ENCODE measurements at regions not wholly inside any gene's neighbourhood (a gene's known extent, or its start where the extent isn't known, plus 50 kb on each side); places are given as distances from the start of the nearest gene placed in this dataset.

DNA sequence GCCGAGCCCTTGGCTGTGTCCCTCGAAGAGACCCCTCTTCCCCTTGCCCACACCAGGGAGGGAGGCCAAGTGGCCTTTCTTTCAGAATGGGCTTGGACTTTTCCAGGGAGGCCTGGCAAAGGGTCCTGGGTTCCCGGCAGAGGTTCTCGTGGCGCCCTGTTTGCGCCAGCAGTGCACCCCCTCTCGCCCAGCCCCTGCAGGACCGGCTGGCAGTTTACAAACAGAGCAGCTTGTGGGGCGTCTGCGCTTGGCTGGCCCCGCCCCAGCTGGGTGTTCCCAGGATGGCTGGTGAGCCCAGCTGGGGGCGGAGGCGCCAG lies 137.8 kb upstream of the CIBAR2 start:
- Histone ChIP-seq H2AFZ (ENCODE audit: low read depth) (no peak overlapping the region), H4K20me1 (ENCODE audit: insufficient read depth) (peaks cover 13% of the 10 kb centered on the region), H3F3A (replicated peaks; ENCODE audit: insufficient read depth) (peaks cover 13% of the 10 kb centered on the region), H3K36me3 (replicated peaks in 1 of 2; ENCODE audit: control insufficient read depth in 1 of 2, insufficient read depth in 2 of 2, low read length in 1 of 2) (no peaks in the 10 kb centered on the region), H3K79me2 (ENCODE audit: insufficient read depth) (no peaks in the 10 kb centered on the region; the same call in 1 of the 2 replicates), H3K4me2 (no peak overlapping the region), H3K9ac (no peak overlapping the region), H3K27me3 (ENCODE audit: insufficient read depth) (no peaks in the 10 kb centered on the region), H3K27ac (ENCODE audit: low read depth in 2 of 2, low read length in 1 of 2) (peak overlapping the region in 1 of 2 experiments; percentile 68; a peak in 2 of 4 replicates), H3K4me1 (ENCODE audit: control insufficient read depth in 1 of 2, insufficient read depth in 2 of 2, low read depth in 1 of 2, low read length in 1 of 2) (peaks cover 0 to 75% of the 10 kb centered on the region in 2 experiments; a peak in 1 of 4 replicates), H3K9me2 (no peaks in the 10 kb centered on the region), H3K4me3 (ENCODE audit: low read depth in 2 of 2, low read length in 1 of 2) (no peak overlapping the region), H3K9me3 (no peaks in the 10 kb centered on the region)
- POLR2A ChIA-PET, result no interaction called here
- CTCF ChIA-PET, result interaction anchor here (1.0 to 11.7 kb wide), 9 partner anchors 11 to 468 kb away, joined by 3 to 180 read pairs (median 13); no protein-coding TSS in a partner anchor
- TF ChIP-seq FOXM1 (IDR thresholded peaks at IDR 0.05; ENCODE audit: low read depth) (no peak), RAD21 (IDR thresholded peaks at IDR 0.05; ENCODE audit: low read length) (no peak), RCOR1 (IDR thresholded peaks at IDR 0.05; ENCODE audit: low read length) (no peak), SMC3 (IDR thresholded peaks at IDR 0.05; ENCODE audit: low read depth, low read length) (no peak), RXRA (IDR thresholded peaks at IDR 0.05; ENCODE audit: borderline replicate concordance, low read depth) (no peak), POLR2AphosphoS5 (IDR thresholded peaks at IDR 0.05; ENCODE audit: low read depth, low read length) (no peak), RFX5 (IDR thresholded peaks at IDR 0.05; ENCODE audit: low read length) (no peak), TAF1 (IDR thresholded peaks at IDR 0.05; ENCODE audit: borderline replicate concordance, low read depth, low read length) (no peak)
- TF ChIP-seq, protein P1, sequence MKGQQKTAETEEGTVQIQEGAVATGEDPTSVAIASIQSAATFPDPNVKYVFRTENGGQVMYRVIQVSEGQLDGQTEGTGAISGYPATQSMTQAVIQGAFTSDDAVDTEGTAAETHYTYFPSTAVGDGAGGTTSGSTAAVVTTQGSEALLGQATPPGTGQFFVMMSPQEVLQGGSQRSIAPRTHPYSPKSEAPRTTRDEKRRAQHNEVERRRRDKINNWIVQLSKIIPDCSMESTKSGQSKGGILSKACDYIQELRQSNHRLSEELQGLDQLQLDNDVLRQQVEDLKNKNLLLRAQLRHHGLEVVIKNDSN (IDR thresholded peaks at IDR 0.05; ENCODE audit: borderline replicate concordance, low read depth), result no peak
- TF ChIP-seq, protein P2, sequence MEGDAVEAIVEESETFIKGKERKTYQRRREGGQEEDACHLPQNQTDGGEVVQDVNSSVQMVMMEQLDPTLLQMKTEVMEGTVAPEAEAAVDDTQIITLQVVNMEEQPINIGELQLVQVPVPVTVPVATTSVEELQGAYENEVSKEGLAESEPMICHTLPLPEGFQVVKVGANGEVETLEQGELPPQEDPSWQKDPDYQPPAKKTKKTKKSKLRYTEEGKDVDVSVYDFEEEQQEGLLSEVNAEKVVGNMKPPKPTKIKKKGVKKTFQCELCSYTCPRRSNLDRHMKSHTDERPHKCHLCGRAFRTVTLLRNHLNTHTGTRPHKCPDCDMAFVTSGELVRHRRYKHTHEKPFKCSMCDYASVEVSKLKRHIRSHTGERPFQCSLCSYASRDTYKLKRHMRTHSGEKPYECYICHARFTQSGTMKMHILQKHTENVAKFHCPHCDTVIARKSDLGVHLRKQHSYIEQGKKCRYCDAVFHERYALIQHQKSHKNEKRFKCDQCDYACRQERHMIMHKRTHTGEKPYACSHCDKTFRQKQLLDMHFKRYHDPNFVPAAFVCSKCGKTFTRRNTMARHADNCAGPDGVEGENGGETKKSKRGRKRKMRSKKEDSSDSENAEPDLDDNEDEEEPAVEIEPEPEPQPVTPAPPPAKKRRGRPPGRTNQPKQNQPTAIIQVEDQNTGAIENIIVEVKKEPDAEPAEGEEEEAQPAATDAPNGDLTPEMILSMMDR (IDR thresholded peaks at IDR 0.05), result no peak
- TF ChIP-seq, protein P3, sequence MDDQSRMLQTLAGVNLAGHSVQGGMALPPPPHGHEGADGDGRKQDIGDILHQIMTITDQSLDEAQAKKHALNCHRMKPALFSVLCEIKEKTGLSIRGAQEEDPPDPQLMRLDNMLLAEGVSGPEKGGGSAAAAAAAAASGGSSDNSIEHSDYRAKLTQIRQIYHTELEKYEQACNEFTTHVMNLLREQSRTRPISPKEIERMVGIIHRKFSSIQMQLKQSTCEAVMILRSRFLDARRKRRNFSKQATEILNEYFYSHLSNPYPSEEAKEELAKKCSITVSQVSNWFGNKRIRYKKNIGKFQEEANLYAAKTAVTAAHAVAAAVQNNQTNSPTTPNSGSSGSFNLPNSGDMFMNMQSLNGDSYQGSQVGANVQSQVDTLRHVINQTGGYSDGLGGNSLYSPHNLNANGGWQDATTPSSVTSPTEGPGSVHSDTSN (IDR thresholded peaks at IDR 0.05), result no peak
- 73% methylated on average over 5 of the region's 13 CpGs for WGBS (ENCODE audit: low lambda C conversion rate)
- DNase-seq, result no peak

DNA sequence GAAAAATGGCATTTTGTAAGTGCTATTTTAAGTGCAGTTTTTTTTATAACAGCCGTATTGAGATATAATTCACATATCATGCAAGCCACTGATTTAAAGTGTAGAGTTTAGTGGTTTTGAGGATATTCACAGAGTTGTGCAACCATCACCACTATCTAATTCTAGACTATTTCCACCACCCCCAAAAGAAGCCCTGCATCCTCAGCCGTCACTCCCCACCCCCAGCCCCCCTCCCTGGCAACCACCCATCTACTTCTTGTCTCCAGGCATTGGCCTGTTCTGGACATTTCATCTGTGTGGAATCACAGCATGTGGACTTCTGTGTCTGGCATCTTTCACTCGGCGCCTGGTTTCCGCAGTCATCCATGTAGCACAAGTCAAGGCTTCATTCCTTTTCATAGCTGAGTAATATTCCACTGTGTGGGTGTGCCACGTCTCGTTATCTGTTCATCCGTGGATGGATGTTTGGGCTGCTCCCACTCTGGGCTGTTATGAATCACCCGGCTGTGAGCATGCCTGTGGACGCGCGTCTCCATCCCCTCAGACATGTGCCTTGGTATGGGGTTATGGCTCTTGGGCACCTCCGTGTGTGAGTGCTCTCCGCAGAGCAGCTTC lies 138.4 kb upstream of the CIBAR2 start:
- H3K4me3 ChIP-seq (ENCODE audit: low read depth in 2 of 2, low read length in 1 of 2), result no peak overlapping the region
- peaks cover 0 to 71% of the 10 kb centered on the region in 2 experiments; a peak in 1 of 4 replicates for H3K4me1 ChIP-seq (ENCODE audit: control insufficient read depth in 1 of 2, insufficient read depth in 2 of 2, low read depth in 1 of 2, low read length in 1 of 2)
- ChIA-PET CTCF (interaction anchor here (1.5 to 11.7 kb wide), 5 partner anchors 12 to 366 kb away, joined by 10 to 180 read pairs (median 14); no protein-coding TSS in a partner anchor), POLR2A (no interaction called here)
- WGBS (ENCODE audit: low lambda C conversion rate), result 93% methylated on average over 14 of the region's 14 CpGs
- H3K36me3 ChIP-seq (replicated peaks in 1 of 2; ENCODE audit: control insufficient read depth in 1 of 2, insufficient read depth in 2 of 2, low read length in 1 of 2), result no peaks in the 10 kb centered on the region
- H4K20me1 ChIP-seq (ENCODE audit: insufficient read depth), result peaks cover 13% of the 10 kb centered on the region
- no peaks in the 10 kb centered on the region; the same call in 1 of the 2 replicates for H3K79me2 ChIP-seq (ENCODE audit: insufficient read depth)
- H3K9ac ChIP-seq, result no peak overlapping the region
- no peak overlapping the region for H2AFZ ChIP-seq (ENCODE audit: low read depth)
- peak overlapping the region in 1 of 2 experiments; percentile 24; a peak in 2 of 4 replicates for H3K27ac ChIP-seq (ENCODE audit: low read depth in 2 of 2, low read length in 1 of 2)
- H3K4me2 ChIP-seq, result no peak overlapping the region
- no peaks in the 10 kb centered on the region for H3K9me2 ChIP-seq
- no peak for TF ChIP-seq RXRA (IDR thresholded peaks at IDR 0.05; ENCODE audit: borderline replicate concordance, low read depth)
- peak; percentile 44; the same call in 1 of the 2 replicates for TF ChIP-seq RCOR1 (IDR thresholded peaks at IDR 0.05; ENCODE audit: low read length)
- H3K9me3 ChIP-seq, result no peaks in the 10 kb centered on the region
- no peaks in the 10 kb centered on the region for H3K27me3 ChIP-seq (ENCODE audit: insufficient read depth)
- peaks cover 9% of the 10 kb centered on the region for H3F3A ChIP-seq (replicated peaks; ENCODE audit: insufficient read depth)
- DNase-seq, result no peak
